Trophoblast cell (in vitro differentiated cells and primary cell): ENCODE measurements at regions not wholly inside any gene's neighbourhood (a gene's known extent, or its start where the extent isn't known, plus 50 kb on each side); places are given as distances from the start of the nearest gene placed in this dataset.

Source experiments
- DNase-seq, 2 donors: peaks; one replicate each; pipeline ENCODE4 v3.0.0-alpha.2; 2016
- H2AFZ ChIP-seq: 2 replicates; pipeline ENCODE4 v1.6.1; 2013; ENCODE audit warnings: low read length, moderate library complexity, mild to moderate bottlenecking; ENCODE audit not compliant: insufficient read depth, poor library complexity
- H2AK5ac ChIP-seq: 2 replicates; pipeline ENCODE4 v1.6.1; 2013; ENCODE audit warnings: mild to moderate bottlenecking, low read length
- H2BK120ac ChIP-seq: 2 replicates; pipeline ENCODE4 v1.6.1; 2013; ENCODE audit warnings: low read length, mild to moderate bottlenecking, moderate library complexity; ENCODE audit not compliant: insufficient read depth, poor library complexity
- H2BK12ac ChIP-seq: 2 replicates; pipeline ENCODE4 v1.6.1; 2013; ENCODE audit warnings: mild to moderate bottlenecking, low read length, moderate library complexity
- H2BK5ac ChIP-seq: 2 replicates; pipeline ENCODE4 v1.6.1; 2013; ENCODE audit warnings: low read length, low read depth, moderate library complexity, mild to moderate bottlenecking; ENCODE audit not compliant: poor library complexity
- H3K14ac ChIP-seq: 2 replicates; pipeline ENCODE4 v1.6.1; 2013; ENCODE audit warnings: mild to moderate bottlenecking, low read length
- H3K18ac ChIP-seq: 2 replicates; pipeline ENCODE4 v1.6.1; 2013; ENCODE audit warnings: mild to moderate bottlenecking, low read length
- H3K23ac ChIP-seq: 2 replicates; pipeline ENCODE4 v1.6.1; 2013; ENCODE audit warnings: low read length
- H3K27ac ChIP-seq: 2 replicates; pipeline ENCODE4 v1.5.1; 2013; ENCODE audit warnings: low read depth, mild to moderate bottlenecking, inconsistent platforms, low read length, moderate library complexity
- H3K27me3 ChIP-seq: 2 replicates; pipeline ENCODE4 v1.6.1; 2013; ENCODE audit warnings: inconsistent platforms, mild to moderate bottlenecking, low read length, moderate library complexity; ENCODE audit not compliant: insufficient read depth
- H3K36me3 ChIP-seq, 2 experiments: 1 replicate in 1 of 2; 2 replicates in 1 of 2; pipeline ENCODE4 v1.6.1; 2013; ENCODE audit warnings: low read length in 2 of 2, mild to moderate bottlenecking in 2 of 2, moderate library complexity in 1 of 2; ENCODE audit not compliant: insufficient read depth in 2 of 2, control insufficient read depth in 1 of 2
- H3K4ac ChIP-seq: 2 replicates; pipeline ENCODE4 v1.6.1; 2013; ENCODE audit warnings: low read depth, mild to moderate bottlenecking, low read length, moderate library complexity
- H3K4me1 ChIP-seq, 2 experiments: 1 replicate in 1 of 2; 2 replicates in 1 of 2; pipeline ENCODE4 v1.6.1; 2013; ENCODE audit warnings: low read length in 2 of 2, mild to moderate bottlenecking in 2 of 2, moderate library complexity in 1 of 2; ENCODE audit not compliant: insufficient read depth in 2 of 2, control insufficient read depth in 1 of 2
- H3K4me2 ChIP-seq: 2 replicates; pipeline ENCODE4 v1.6.1; 2013; ENCODE audit warnings: inconsistent platforms, mild to moderate bottlenecking, low read length, moderate library complexity
- H3K4me3 ChIP-seq: 2 replicates; pipeline ENCODE4 v1.5.1; 2013; ENCODE audit warnings: mild to moderate bottlenecking, low read depth, low read length, inconsistent platforms
- H3K79me1 ChIP-seq: one replicate; pipeline ENCODE4 v1.6.1; 2013; ENCODE audit warnings: low read length
- H3K79me2 ChIP-seq: 2 replicates; pipeline ENCODE4 v1.6.1; 2013; ENCODE audit warnings: low read length, mild to moderate bottlenecking; ENCODE audit not compliant: control insufficient read depth, insufficient read depth, poor library complexity
- H3K9ac ChIP-seq: 2 replicates; pipeline ENCODE4 v1.6.1; 2013; ENCODE audit warnings: mild to moderate bottlenecking, low read length
- H3K9me3 ChIP-seq: 2 replicates; pipeline ENCODE4 v1.6.1; 2013; ENCODE audit warnings: low read depth, mild to moderate bottlenecking, control low read depth, inconsistent platforms, low read length; ENCODE audit not compliant: insufficient read depth
- H4K12ac ChIP-seq: 2 replicates; pipeline ENCODE4 v1.6.1; 2013; ENCODE audit warnings: low read depth, mild to moderate bottlenecking, low read length, moderate library complexity
- H4K8ac ChIP-seq: 2 replicates; pipeline ENCODE4 v1.6.1; 2013; ENCODE audit warnings: low read depth, mild to moderate bottlenecking, low read length, moderate library complexity
- H4K91ac ChIP-seq: one replicate; pipeline ENCODE4 v1.6.1; 2013; ENCODE audit warnings: low read depth, mild to moderate bottlenecking, low read length, moderate library complexity
- WGBS: extraction: QIAGEN DNeasy Blood & Tissue Kit; methylation state at CpG from one replicate; pipeline ENCODE4 v1.1.7; 2013; ENCODE audit warnings: missing lambda C conversion rate; ENCODE audit not compliant: insufficient read length, insufficient coverage; ENCODE audit errors: extremely low coverage; 5-methylcytosine and 5-hydroxymethylcytosine counted together

DNA sequence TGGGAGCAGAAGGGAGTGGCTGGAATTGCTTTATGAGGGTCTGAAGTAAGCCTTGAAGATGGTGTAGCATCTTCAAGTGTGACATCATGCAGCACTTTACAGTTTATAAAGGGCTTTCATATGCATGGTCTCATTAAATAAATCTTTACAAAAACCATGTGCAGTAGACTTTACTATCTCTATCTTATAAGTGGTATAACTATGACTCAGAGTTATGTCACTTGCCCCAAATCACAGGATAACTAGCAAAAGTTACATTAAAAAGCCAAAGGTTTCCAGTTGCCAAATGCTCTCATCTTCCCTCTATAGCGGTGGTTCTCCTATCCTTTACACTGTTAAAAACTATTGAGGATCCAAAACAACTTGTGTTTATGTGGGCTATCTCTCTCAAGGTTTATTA is 687.7 kb upstream of the MARCKS start:
- no peak overlapping the region for H2BK120ac ChIP-seq
- H2BK5ac ChIP-seq = no peak overlapping the region
- H3K36me3 ChIP-seq = peaks cover 0 to 2% of the 10 kb centered on the region in 2 experiments
- DNase-seq = no peak
- no peak overlapping the region for H2AFZ ChIP-seq
- H2AK5ac ChIP-seq = no peak overlapping the region
- no peak overlapping the region for H4K91ac ChIP-seq
- H3K9ac ChIP-seq = no peak overlapping the region
- no peak overlapping the region for H3K27ac ChIP-seq
- no peak overlapping the region for H3K23ac ChIP-seq
- H3K4ac ChIP-seq = no peak overlapping the region
- H3K4me1 ChIP-seq = no peaks in the 10 kb centered on the region
- no peaks in the 10 kb centered on the region for H3K79me2 ChIP-seq
- no peak overlapping the region for H3K18ac ChIP-seq
- no peak overlapping the region for H3K4me2 ChIP-seq
- H4K12ac ChIP-seq = no peak overlapping the region
- WGBS = no CpG with 5 or more reads among the region's 1 CpG
- no peaks in the 10 kb centered on the region for H3K9me3 ChIP-seq
- H3K27me3 ChIP-seq = no peaks in the 10 kb centered on the region
- H4K8ac ChIP-seq = no peak overlapping the region
- no peak overlapping the region for H2BK12ac ChIP-seq
- H3K14ac ChIP-seq = no peak overlapping the region
- no peak overlapping the region for H3K4me3 ChIP-seq
- no peaks in the 10 kb centered on the region for H3K79me1 ChIP-seq

DNA sequence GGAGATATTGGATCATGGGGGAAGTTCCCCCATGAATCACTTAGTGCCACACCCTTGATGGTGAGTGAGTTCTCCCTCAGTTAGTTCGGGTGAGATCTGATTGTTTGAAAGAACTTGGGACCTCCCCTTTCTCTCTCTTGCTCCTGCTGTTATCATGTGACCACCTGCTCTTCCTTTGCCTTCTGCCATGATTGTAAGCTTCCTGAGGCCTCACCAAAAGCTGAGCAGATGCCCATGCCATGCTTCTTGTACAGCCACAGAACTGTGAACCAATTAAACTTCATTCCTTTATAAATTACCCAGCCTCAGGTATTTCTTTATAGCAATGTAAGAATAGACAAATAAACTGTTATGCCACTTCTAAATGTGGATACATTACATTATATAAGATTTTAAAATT is 686.7 kb upstream of the MARCKS start:
- DNase-seq = no peak
- no peaks in the 10 kb centered on the region for H3K79me2 ChIP-seq
- no peak overlapping the region for H3K9ac ChIP-seq
- H3K36me3 ChIP-seq = peaks cover 0 to 2% of the 10 kb centered on the region in 2 experiments
- no peak overlapping the region for H3K27ac ChIP-seq
- no peak overlapping the region for H3K23ac ChIP-seq
- no peak overlapping the region for H3K4ac ChIP-seq
- no peaks in the 10 kb centered on the region for H3K4me1 ChIP-seq
- H3K79me1 ChIP-seq = no peaks in the 10 kb centered on the region
- H3K27me3 ChIP-seq = no peaks in the 10 kb centered on the region
- no peak overlapping the region for H2AK5ac ChIP-seq
- no peaks in the 10 kb centered on the region for H3K9me3 ChIP-seq
- H3K14ac ChIP-seq = no peak overlapping the region
- no peak overlapping the region for H2AFZ ChIP-seq
- H3K4me3 ChIP-seq = no peak overlapping the region
- H2BK12ac ChIP-seq = no peak overlapping the region
- no peak overlapping the region for H4K12ac ChIP-seq
- no peak overlapping the region for H3K4me2 ChIP-seq
- H4K8ac ChIP-seq = no peak overlapping the region
- H2BK5ac ChIP-seq = no peak overlapping the region
- no peak overlapping the region for H4K91ac ChIP-seq
- no peak overlapping the region for H2BK120ac ChIP-seq
- H3K18ac ChIP-seq = no peak overlapping the region
- no CpG with 5 or more reads among the region's 1 CpG for WGBS

DNA sequence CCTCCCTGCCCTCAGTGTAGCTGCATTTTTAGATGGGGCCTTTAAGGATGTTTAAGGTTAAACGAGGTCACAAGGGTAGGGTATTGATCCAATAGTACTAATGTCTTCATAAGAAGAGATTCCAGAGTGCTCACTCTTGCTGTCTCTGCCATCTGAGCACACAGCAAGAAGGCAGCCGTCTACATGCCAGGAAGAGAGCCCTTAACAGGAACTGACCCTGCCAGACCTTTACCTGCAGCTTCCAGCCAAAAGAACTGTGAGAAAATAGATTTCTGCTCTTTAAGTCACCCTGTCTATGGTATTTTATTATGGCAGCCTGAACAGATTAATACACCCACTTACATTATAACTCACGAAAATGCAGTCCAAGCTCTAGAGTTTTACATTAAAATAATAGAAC is 685.3 kb upstream of the MARCKS start:
- H3K79me2 ChIP-seq = no peaks in the 10 kb centered on the region
- H2BK12ac ChIP-seq = peak overlapping the region; percentile 40
- no peaks in the 10 kb centered on the region for H3K79me1 ChIP-seq
- H3K9me3 ChIP-seq = no peaks in the 10 kb centered on the region
- H3K9ac ChIP-seq = no peak overlapping the region
- no peak overlapping the region for H4K91ac ChIP-seq
- H3K4me2 ChIP-seq = no peak overlapping the region
- H2AFZ ChIP-seq = no peak overlapping the region
- H3K27me3 ChIP-seq = no peaks in the 10 kb centered on the region
- peaks cover 0 to 2% of the 10 kb centered on the region in 2 experiments for H3K36me3 ChIP-seq
- no peak overlapping the region for H2AK5ac ChIP-seq
- H3K4me3 ChIP-seq = no peak overlapping the region
- H3K4me1 ChIP-seq = no peaks in the 10 kb centered on the region
- no CpG with 5 or more reads among the region's 3 CpGs for WGBS
- no peak overlapping the region for H3K14ac ChIP-seq
- H2BK120ac ChIP-seq = no peak overlapping the region
- H3K4ac ChIP-seq = no peak overlapping the region
- no peak overlapping the region for H3K18ac ChIP-seq
- H4K12ac ChIP-seq = no peak overlapping the region
- no peak overlapping the region for H2BK5ac ChIP-seq
- no peak overlapping the region for H3K23ac ChIP-seq
- no peak overlapping the region for H3K27ac ChIP-seq
- no peak for DNase-seq
- no peak overlapping the region for H4K8ac ChIP-seq

DNA sequence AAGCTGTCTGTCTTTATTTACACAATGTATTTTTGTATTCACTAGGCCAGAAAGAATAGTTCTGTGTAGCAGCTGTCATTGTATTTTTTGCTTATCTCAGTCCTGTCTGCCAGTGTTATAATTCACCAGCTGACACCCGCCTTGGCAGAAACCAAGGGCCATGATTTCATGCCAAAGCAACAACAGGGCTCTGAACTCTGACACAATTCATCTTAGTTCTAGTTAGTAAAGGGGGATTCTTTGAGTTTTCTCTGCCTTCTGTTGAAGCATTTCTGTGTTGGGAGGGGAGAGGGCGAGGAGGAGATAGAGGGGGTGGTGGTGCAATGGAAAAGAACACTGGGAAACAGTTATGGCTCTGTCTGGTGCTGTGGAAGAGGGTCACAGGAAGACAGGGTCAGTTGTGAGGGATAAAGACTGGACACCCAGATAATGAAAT is 684.6 kb upstream of the MARCKS start:
- Histone ChIP-seq H3K27ac (no peak overlapping the region), H2BK5ac (no peak overlapping the region), H2AK5ac (no peak overlapping the region), H3K27me3 (no peaks in the 10 kb centered on the region), H3K9ac (no peak overlapping the region), H3K79me1 (no peaks in the 10 kb centered on the region), H2BK120ac (no peak overlapping the region), H4K12ac (no peak overlapping the region), H4K91ac (no peak overlapping the region), H3K4ac (no peak overlapping the region), H2AFZ (no peak overlapping the region), H3K23ac (no peak overlapping the region), H3K4me3 (no peak overlapping the region), H3K79me2 (no peaks in the 10 kb centered on the region), H3K9me3 (no peaks in the 10 kb centered on the region), H2BK12ac (no peak overlapping the region), H3K18ac (no peak overlapping the region), H3K36me3 (peaks cover 0 to 2% of the 10 kb centered on the region in 2 experiments), H4K8ac (no peak overlapping the region), H3K14ac (no peak overlapping the region), H3K4me2 (no peak overlapping the region), H3K4me1 (no peaks in the 10 kb centered on the region)
- WGBS = no CpG with 5 or more reads among the region's 2 CpGs
- no peak for DNase-seq
